Activated naive CD4-positive, alpha-beta T cell treated with anti-CD3 and anti-CD28 coated beads, Interleukin-2, amount 50 U/mL, for 72 hours (primary cell): ENCODE measurements at regions not wholly inside any gene's neighbourhood (a gene's known extent, or its start where the extent isn't known, plus 50 kb on each side); places are given as distances from the start of the nearest gene placed in this dataset.

Source experiments
- ATAC-seq, 2 donors: fragments of 150-1000 bp; cut with Tn5 transposase; 2 replicates each; pipeline ENCODE4 v1.10.0; 2021; ENCODE audit warnings: mild to moderate bottlenecking in 2 of 2, moderate library complexity in 2 of 2
- DNase-seq, 2 donors: peaks; one replicate each; pipeline ENCODE4 v3.0.0; 2021 to 2022; ENCODE audit warnings: low spot score in 2 of 2
- H3K27ac Mint-ChIP-seq, 2 donors: one replicate each; pipeline ENCODE4 v1.8.0; 2022; ENCODE audit warnings: mild to moderate bottlenecking in 2 of 2, mixed read lengths in 2 of 2
- H3K36me3 Mint-ChIP-seq, 2 donors: one replicate each; pipeline ENCODE4 v1.8.0; 2022; ENCODE audit warnings: mixed read lengths in 2 of 2
- H3K9me3 Mint-ChIP-seq, 2 donors: one replicate each; pipeline ENCODE4 v1.8.0; 2022; ENCODE audit warnings: mixed read lengths in 2 of 2

DNA sequence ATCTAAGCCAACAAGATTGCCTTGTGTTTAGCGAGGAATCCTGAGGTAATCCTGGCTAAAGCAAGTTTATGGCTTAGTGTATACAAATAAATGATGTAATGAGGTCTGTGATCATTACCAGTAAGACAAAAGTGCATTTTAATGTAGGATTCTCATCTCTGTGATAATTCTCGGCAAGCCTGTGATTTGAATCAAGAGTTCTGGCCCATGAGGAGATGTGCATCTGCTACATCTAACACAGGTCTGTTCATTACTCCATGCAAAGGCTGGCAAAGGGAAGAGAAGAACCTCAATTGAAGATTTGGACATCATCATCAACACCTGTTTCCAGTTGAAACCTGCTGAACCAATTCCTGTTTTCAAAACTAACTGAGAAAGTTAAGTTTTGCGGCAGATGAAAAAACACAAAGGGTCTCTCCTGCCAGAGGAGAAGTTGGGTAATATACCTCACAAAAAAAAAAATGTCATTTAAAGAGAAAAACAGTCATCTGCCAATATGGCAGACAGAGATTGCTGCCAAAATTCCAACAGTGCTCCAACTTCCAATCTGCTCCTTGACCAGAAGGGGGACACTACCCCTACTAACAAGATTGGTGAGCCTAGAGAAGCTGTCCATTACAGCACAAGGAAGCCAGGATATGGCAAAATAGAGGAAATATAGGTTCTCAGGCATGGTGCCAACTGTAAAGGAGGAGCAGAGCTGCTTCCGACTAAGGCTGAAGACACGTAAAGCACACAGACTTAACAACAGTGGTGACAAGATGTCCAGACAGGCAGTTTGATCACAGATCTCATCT lies 453.7 kb downstream of the TTLL7 start:
- DNase-seq (no peak), ATAC-seq (no peak)
- Mint-ChIP-seq H3K36me3 (peaks cover 5 to 6% of the 10 kb centered on the region in 2 donors), H3K9me3 (peaks cover 5 to 8% of the 10 kb centered on the region in 2 donors), H3K27ac (no peak overlapping the region)

DNA sequence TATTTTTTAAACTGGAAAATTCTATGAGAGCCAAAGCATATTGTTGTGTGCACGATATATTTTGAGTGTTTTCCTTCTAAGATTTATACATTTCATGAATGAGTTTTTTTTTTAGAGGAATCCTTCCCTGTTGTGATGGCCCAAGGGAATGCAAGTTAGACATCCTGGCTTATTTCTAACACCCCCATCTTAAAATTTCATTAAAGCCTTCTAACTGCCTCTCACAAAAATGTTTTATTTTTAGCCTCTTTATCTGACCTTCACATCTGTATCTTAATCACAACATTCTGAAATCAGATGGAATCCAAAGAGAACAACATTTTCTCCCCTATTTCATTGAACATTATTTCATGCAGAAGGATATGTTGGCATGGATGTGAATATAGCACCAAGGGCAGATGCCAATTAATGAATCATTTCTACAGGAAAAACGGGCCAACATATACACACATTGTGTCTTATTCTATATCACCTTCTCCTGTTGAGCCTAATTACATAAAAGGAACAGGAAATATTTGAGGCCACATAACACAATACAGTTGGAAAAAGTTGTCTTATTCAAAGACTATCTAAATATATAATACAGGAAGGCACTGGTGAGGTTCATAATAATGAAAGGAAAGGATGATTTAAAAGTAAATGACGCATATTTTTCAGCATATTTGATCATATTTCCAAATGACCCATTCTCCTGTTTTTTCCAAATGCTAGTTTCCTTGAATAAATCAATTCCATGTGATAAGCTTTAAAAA lies 455.5 kb downstream of the TTLL7 start:
- ATAC-seq (no peak), DNase-seq (no peak)
- Mint-ChIP-seq H3K9me3 (peaks cover 8 to 11% of the 10 kb centered on the region in 2 donors), H3K36me3 (peaks cover 5 to 6% of the 10 kb centered on the region in 2 donors), H3K27ac (no peak overlapping the region)

DNA sequence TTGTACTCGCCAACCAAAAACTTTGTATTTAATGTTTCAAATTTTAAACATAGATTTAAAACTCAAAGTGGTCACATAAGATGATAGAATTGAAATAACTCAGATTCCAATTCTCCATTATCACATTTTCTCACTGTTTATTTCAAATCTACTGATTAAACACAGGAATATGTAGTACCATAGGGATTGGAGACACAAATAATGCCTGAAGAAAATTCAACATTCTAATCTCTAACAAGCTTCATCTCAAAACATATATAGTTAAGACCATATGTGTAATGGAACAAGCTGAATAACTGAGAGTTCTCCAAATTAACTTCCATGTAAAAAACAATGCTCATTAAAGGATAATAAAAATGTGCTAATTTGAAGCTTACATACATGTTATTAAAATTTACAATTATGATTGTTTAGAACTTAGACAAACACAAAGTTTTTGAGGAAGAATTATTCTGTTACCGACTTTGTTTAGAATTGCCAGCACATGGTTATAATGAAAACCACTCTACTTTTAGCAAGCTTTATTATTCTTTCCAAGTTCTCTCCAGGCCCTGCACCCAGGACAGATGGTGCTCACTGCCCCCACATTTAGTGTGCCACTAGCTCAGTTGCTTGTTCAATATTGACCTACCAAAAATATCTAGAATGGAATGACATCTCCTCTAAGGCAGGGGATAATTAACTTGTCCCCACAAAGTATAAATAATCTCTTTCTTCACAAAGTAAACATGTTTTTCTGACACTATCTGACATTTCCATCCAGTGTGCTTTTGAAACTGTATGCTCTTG lies 467.2 kb downstream of the TTLL7 start:
- DNase-seq (no peak), ATAC-seq (no peak)
- Mint-ChIP-seq H3K27ac (no peak overlapping the region), H3K36me3 (peaks cover 19 to 21% of the 10 kb centered on the region in 2 donors), H3K9me3 (peaks cover 12 to 29% of the 10 kb centered on the region in 2 donors)

DNA sequence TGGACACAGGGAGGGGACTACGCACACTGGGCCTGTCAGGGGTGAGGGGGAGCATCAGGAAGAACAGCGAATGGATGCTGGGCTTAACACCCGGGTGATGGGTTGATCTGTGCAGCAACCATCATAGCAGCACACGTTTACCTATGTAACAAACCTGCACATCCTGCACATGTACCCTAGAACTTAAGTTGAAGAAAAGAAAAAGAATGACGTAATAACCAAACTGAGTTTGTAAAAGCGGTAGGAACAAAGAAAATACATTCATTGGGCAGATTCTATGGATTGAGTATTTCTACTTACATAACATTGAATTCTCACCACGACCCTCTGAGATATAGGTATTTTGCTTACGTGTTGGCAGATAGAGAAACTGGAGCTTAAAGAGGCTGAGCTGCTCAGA lies 468.4 kb downstream of the TTLL7 start:
- no peak overlapping the region for H3K27ac Mint-ChIP-seq
- DNase-seq (no peak), ATAC-seq (no peak)
- peaks cover 12 to 24% of the 10 kb centered on the region in 2 donors for H3K9me3 Mint-ChIP-seq
- H3K36me3 Mint-ChIP-seq = peaks cover 19 to 21% of the 10 kb centered on the region in 2 donors

DNA sequence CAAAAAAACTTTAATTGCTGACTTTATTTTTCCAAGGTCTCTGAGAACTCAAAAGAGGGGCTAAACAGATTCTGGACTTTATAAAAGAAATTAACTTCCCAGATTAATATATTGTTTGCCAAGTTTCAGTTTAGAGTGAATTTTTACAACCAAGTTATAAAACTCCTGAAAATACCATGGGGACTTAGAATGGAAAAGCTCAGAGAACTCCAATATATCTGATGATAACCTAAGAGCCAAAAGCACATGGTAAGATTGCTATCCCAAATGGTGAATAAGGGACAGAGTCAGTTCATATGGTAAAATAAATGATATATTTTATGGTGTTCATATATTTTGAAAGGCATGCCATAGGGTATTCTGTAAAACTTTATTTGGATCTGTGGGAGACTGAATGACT lies 470.9 kb downstream of the TTLL7 start:
- peaks cover 3 to 15% of the 10 kb centered on the region in 2 donors for H3K9me3 Mint-ChIP-seq
- no peak overlapping the region for H3K27ac Mint-ChIP-seq
- peaks cover 12 to 15% of the 10 kb centered on the region in 2 donors for H3K36me3 Mint-ChIP-seq
- ATAC-seq (no peak), DNase-seq (no peak)

DNA sequence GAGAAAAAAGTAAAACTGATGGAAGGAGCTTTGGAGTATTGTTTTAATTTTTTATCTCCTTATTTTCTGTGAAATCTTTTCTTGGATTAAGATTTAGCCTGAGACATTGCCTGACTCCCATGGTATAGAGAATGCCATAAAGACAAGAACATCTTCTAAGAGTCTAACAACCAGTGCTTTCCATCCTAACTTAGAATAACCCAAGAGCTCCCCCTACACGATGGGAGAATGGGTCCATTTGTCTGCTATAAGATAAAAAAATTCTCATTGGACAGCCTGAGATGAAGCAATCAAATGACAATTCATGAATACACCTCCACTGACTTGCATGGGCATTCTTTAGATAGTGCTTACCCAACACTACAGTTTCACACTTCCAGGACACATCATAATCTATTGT lies 478.1 kb downstream of the TTLL7 start:
- DNase-seq (no peak), ATAC-seq (no peak)
- no peak overlapping the region for H3K27ac Mint-ChIP-seq
- H3K36me3 Mint-ChIP-seq = peaks cover 3 to 9% of the 10 kb centered on the region in 2 donors
- peaks cover 0 to 8% of the 10 kb centered on the region in 2 donors for H3K9me3 Mint-ChIP-seq

DNA sequence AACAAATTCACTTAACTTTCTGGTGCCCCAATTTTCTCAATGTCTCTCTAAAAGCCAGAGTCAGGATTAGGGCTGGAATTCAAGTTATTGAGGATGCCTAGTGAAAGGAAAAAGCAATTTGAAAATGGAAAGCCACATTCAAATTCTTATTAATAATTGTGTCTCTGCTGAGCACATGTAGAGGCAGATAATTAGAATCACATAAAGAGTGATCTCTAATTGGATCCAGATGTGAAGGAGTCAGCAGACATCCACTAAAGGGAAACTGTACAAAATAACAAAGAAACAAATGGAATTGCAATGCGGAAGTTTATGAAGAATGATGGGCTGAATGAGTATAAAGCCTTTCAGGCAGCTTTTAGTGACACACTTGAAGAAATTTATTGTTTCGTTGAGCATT lies 482.6 kb downstream of the TTLL7 start:
- ATAC-seq = no peak
- peak overlapping the region in 1 of 2 donors; percentile 61 for H3K27ac Mint-ChIP-seq

DNA sequence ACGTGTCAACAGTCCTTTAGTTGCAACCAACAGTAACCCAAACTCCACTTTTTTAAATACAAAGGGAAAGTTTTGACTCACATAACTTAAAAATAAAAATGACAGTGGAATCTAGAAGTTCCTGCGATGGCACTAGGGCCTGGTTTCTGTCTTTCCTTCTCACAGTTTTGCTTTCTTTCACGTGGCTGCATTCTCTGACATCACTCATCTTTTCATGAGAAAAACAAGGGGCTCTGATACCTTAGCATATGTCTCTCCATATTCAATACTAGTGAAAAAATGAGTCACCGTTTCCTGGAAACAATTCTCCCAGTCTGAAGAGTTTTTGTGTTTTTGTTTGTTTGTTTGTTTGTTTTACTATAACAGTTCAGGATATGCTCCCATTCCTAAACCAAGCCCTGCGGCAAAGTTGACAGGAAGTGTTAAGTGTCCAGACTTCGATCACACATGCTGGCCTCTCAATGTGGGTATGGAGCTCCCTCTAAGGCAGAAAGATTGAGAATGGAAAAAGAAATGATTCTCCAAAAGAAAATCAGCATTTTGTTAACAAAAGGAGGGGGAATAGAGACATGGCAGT lies 483.3 kb downstream of the TTLL7 start:
- peaks cover 3 to 16% of the 10 kb centered on the region in 2 donors for H3K9me3 Mint-ChIP-seq
- DNase-seq (no peak), ATAC-seq (peak; percentile 56 to 91)
- H3K36me3 Mint-ChIP-seq = peaks cover 9 to 25% of the 10 kb centered on the region in 2 donors
- peak overlapping the region; percentile 61 to 88 for H3K27ac Mint-ChIP-seq

More for the DNA sequence above, 482.6 kb downstream of the TTLL7 start:
- Mint-ChIP-seq H3K9me3 (peaks cover 3 to 16% of the 10 kb centered on the region in 2 donors), H3K36me3 (peaks cover 9 to 25% of the 10 kb centered on the region in 2 donors)
- no peak for DNase-seq

DNA sequence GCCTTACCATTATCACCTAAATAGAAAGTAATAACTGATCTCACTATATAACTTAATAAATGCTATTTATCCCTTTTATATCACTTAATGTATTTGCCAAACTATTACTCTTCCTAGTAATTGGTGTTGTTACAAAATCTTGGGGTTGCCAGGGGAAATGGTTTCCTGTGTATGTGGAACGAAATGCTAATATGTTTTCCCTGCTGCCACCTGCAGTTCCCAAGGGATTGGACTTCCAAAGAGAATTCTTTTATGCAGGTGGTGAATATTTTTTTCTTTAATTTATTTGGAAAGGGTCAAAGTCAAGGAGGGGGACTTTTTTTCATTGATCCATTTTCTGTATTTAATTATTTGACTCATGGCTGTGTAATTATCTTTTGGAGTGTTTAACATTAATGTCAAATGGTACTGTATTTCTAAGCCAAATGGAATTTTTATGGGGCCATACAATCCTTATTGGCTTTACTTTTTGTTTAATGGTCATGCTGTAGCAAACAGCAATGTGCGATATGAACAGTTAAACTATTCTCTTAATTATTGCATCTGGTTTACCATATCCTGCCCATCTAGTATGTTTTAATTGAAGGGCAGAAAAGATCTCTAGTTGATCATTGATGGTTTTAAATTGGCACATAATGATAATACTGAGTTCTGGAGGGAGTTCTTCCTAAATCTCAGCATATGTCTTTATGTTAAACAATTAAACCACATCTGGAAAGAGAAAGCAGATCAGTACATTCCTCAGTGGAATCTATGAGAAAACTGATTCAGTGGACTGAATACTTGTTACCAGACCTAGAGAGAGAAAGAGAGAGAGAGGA lies 486.3 kb downstream of the TTLL7 start:
- ATAC-seq (no peak), DNase-seq (no peak)
- Mint-ChIP-seq H3K36me3 (peaks cover 13 to 45% of the 10 kb centered on the region in 2 donors), H3K27ac (no peak overlapping the region), H3K9me3 (peaks cover 7 to 16% of the 10 kb centered on the region in 2 donors)

DNA sequence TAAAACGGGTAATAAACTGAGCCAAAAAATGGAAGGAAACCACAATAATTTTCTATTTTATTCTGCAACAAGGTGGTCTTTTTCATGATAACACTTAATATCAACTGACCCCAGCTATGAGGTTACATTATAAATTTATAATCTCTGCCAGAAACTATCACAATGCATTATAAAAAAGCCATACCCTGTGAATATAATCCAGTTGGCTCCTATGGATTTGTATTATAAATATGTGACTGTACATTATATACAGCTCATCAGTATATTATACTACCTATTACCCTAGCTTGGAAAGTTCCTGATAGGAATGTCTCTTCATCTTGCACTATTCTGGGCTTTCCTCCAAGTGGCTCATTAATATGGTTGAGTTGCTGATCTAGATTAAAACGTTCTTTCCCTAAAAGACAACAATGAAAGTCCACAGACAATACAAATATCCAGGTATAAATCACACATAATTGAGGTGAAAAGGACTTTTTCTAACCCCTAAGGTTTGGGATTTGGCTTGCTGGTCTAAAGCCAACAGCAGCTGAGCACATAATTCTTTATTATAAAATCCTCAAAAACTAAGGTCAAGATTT lies 487.7 kb downstream of the TTLL7 start:
- ATAC-seq = no peak
- Mint-ChIP-seq H3K36me3 (peaks cover 13 to 44% of the 10 kb centered on the region in 2 donors), H3K9me3 (peaks cover 7 to 16% of the 10 kb centered on the region in 2 donors), H3K27ac (no peak overlapping the region)
- DNase-seq = no peak

DNA sequence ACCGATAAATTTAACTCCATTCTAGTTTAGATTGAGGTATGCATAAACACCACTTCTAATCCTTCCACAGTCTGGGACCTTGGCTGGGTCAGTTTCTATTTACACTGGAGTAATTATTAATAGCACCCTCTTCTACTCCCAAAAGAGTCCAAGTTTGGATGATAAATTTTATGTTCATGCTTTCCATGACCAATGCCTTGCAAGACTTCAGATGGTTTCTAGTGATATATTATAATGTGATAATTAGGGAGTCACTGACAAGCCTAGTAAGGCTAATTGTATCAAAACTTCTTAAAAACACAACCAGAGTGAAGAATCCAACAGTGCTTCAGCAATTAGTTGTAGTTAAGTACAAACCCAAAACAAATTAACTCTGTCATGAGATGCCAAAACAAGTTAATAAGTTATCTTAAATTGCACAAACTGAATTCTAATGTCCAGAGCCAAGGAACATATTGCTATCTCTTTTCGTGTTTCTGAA lies 489.6 kb downstream of the TTLL7 start:
- Mint-ChIP-seq H3K9me3 (peaks cover 18 to 20% of the 10 kb centered on the region in 2 donors), H3K27ac (peak overlapping the region in 1 of 2 donors; percentile 93), H3K36me3 (peaks cover 16 to 38% of the 10 kb centered on the region in 2 donors)
- ATAC-seq = no peak
- DNase-seq = no peak

DNA sequence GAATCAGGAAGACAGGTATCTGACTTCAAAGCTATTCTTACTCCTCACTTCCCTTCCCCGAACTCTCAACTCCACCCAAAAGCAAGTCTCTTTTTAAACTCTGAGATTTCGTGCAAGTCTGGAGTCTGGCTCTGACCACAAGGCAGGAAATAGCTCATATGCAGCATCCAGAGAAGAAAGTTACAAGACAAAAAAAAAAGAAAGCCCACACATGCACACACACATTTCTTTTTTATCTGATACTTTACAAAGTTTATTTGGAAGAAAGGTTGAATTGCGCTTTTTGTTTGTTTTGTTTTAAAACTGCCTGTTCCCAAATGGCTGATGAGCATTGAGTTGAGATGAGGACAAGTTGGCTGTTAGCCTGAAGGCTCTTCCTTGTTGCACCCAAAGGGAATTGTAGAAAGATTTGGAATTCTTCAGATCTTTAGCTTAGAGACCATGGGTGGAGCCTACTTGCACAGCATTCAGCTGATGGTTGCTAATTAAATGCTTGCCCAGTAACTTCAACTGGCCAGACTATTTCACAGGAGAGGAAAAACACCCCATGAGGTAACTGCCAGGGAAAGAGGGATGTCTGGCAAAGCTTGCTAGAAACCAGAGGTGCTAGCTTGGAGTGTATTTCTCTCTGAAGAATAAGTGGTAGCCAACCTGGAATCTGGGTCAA lies 490.3 kb downstream of the TTLL7 start:
- ATAC-seq (peak; percentile 97 to 99), DNase-seq (peak in 1 of 2 donors; percentile 31)
- peaks cover 18 to 20% of the 10 kb centered on the region in 2 donors for H3K9me3 Mint-ChIP-seq
- peak overlapping the region; percentile 93 to 96 for H3K27ac Mint-ChIP-seq
- peaks cover 16 to 42% of the 10 kb centered on the region in 2 donors for H3K36me3 Mint-ChIP-seq

DNA sequence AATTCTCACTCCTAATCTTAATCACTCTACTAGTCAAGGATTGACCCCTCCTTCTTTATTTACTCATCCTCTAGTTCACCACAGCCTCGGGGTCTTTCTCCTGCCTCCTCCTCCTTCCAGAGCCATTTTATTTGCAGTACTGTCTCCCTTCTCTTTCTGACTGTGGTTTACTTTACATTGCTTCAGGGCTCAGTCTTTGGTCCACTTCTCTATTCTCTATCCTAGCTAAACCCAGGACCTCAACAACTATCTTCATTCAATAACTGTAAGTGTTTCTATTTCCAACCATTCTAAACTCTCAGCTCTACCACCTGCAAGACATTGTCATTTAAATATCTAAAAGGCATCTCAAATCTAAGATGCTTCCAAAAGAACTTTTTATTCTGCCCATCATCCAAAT lies 493.8 kb downstream of the TTLL7 start:
- Mint-ChIP-seq H3K36me3 (peaks cover 22 to 58% of the 10 kb centered on the region in 2 donors), H3K9me3 (peaks cover 23 to 25% of the 10 kb centered on the region in 2 donors), H3K27ac (peak overlapping the region; percentile 1 to 40)
- DNase-seq (no peak), ATAC-seq (no peak)

DNA sequence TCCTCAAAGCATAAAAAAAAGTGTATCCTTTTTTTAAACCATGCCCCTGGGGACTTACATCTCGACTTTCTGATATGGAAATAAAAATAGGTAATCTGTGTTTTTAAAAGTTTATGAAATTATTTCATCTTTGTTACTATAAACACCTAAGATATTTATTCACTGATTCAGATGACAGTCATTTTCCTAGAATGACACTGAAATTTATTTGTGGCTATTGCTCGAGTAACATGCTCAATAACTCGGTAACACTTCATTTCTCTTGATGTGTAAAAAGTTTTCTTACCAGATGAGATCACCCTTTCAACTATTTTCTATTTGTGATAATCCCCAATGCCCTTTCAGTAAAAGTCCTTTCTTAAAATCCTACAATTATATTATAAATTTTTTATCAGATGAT lies 495.8 kb downstream of the TTLL7 start:
- no peak for DNase-seq
- Mint-ChIP-seq H3K27ac (no peak overlapping the region), H3K36me3 (peaks cover 20 to 60% of the 10 kb centered on the region in 2 donors), H3K9me3 (peaks cover 30 to 35% of the 10 kb centered on the region in 2 donors)
- ATAC-seq = no peak
